GM19328 (cell line): ENCODE measurements at regions not wholly inside any gene's neighbourhood (a gene's known extent, or its start where the extent isn't known, plus 50 kb on each side); places are given as distances from the start of the nearest gene placed in this dataset.
"Not testable (repeated sequence)": the region's sequence is repeated elsewhere in the genome, so short reads cannot be mapped to it uniquely, and the experiment has no call there.

ENCODE experiments used
- ATAC-seq: cut with Tn5 transposase; IDR thresholded peaks from one replicate; pipeline ENCODE4 v1.9.1; 2021; ENCODE audit warnings: mild to moderate bottlenecking, moderate library complexity; ENCODE audit not compliant: unreplicated experiment

DNA sequence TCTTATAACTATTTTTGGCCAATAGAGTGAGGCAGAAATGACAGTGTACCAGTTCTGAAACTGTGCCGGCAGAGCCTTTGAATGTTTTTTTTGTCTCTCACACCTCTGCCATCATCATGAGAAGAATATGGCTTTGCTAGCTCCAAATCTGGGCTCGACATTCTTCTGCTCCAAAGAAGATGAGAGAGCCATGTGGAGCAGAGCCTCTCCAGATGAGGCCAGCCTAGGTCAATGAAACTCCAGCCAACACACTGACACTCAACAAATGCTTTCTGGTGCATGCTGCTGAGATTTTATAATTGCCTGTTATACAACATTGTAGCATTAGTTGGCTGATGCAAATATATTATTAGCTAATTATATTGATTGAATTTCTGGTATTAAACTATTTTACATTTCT, 154.7 kb downstream of the SLC38A4 start:
- ATAC-seq = no peak

- no peak for ATAC-seq
Observed at GRCh38 chr12:46670636-46671035, 155.2 kb downstream of the SLC38A4 start.

- no peak for ATAC-seq
Observed at GRCh38 chr12:46669720-46670119, 156.1 kb downstream of the SLC38A4 start.

DNA sequence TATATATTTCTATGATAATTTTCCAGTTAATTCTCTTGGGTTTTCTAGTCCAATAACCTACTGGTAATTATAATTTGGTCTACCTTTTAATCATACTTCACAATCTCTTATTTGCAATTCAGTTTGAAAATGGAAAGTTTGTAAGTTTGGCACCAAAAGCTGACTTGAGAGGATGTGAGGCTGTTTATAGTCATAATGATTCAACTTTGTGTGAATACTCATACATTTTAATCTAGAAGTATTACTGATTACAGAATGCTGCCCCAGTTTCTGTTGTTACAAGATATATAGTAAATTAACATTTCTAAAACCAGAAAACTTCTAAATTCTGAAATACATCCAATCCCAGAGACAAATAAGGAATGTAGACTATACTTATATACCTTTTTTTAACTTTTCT, 158.2 kb downstream of the SLC38A4 start:
- ATAC-seq = no peak

DNA sequence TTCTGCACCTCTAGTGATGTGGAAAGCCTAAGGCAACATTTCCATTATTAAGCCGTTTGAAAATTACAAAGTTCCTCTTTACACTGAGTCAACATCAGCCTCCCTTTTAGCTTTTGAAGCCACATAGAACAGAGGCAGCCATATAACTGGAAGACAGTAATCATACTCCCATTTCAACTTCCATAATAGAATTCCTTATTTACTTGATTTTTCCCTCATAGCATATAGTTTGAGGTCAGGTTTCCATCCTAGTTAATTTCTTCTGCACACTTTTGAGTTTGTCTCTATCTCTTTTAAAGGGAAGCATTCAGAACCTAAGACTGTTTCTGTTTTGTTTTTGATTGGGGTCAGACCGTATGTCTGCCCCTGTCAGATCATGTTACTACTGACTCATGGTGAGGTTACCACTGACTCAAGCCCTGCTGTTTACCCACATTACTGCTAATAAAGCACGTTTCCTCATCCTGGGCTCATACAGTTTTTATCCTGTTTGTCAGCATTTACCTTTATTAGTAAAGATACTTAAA, 161.0 kb downstream of the SLC38A4 start:
- ATAC-seq = no peak

DNA sequence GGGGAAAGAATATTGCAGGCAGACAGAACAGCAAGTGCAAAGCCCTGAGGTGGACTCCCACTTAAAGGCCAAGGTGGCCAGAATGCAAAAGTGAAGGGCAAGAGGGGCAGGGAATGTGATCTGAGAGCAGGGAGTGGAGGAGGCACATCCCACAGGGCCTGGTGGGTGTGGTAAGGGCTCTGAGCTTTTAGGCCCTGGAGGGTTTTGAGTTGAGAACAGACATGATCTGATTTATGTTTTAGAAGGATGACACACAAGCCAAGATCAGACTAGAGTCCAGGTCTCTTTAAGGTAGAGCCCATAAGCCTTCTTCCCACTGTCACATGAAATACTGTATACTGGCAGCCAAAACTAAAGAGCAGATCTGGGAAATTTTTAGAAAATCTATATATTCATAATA, 162.5 kb downstream of the SLC38A4 start:
- no peak for ATAC-seq

- peak; percentile 75 for ATAC-seq
Observed at GRCh38 chr12:46661110-46661845, 164.5 kb downstream of the SLC38A4 start.

GRCh38 chr12:46660719-46661109, 165.1 kb downstream of the SLC38A4 start:
- no peak for ATAC-seq

DNA sequence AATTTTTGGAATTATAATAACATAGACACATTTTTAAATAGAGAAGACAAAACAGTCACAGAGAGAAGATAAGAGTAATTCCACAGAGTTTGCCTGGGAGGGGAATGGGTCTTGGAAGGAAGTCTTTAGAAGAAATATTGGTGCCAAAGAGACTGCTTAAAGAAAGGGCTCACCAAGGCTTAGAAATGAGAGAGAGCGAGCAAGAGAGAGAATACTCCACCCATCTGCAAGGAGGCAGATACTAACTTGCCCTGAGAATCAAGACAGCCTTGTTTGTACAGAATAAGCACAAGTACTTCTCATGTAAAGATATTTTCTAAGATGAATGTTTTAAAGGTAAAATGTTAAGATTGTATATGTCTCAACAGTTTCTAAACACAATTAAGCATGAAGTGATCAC, 165.5 kb downstream of the SLC38A4 start:
- ATAC-seq = no peak

- ATAC-seq = no peak
Observed at GRCh38 chr12:46659824-46660223, 166.0 kb downstream of the SLC38A4 start.

GRCh38 chr12:46659032-46659650, 166.7 kb downstream of the SLC38A4 start:
- ATAC-seq = no peak

GRCh38 chr12:46657453-46658411, 168.1 kb downstream of the SLC38A4 start:
- ATAC-seq = no peak

- ATAC-seq = not testable (repeated sequence)
Observed at GRCh38 chr12:46655984-46656383, 169.8 kb downstream of the SLC38A4 start.

- no peak for ATAC-seq
Observed at GRCh38 chr12:46653311-46653710, 172.5 kb downstream of the SLC38A4 start.

- ATAC-seq = no peak
Observed at GRCh38 chr12:46652692-46653091, 173.1 kb downstream of the SLC38A4 start.

- ATAC-seq = no peak
Observed at GRCh38 chr12:46650688-46651087, 175.1 kb downstream of the SLC38A4 start.

GRCh38 chr12:46649433-46649832, 176.4 kb downstream of the SLC38A4 start:
- ATAC-seq = no peak

DNA sequence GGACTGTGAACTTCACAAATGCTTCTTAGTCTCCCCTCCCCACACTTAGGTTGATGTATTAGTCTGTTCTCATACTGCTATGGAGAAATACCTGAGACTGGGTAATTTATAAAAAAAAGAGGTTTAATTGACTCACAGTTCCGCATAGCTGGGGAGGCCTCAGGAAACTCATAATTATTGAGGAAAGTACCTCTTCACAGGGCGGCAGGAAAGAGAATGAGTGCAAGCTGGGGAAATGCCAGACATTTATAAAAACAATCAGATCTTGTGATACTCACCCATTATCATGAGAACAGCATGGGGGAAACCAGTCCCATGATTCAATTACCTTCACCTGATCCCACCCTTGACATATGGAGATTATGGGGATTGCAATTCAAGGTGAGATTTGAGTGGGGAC, 178.8 kb downstream of the SLC38A4 start:
- no peak for ATAC-seq

DNA sequence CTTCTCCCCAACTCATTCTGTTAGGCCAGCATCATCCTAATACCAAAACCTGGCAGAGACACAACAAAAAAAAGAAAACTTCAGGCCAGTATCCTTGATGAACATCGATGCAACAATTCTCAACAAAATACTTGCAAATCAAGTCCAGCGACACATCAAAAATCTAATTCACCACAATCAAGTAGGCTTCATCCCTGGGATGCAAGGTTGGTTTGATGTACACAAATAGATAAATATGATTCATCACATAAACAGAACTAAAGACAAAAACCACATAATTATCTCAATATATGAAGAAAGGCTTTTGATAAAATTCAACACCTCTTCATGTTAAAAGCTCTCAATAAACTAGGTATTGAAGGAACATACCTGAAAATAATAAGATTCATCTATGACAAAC, 184.1 kb downstream of the SLC38A4 start:
- not testable (repeated sequence) for ATAC-seq

DNA sequence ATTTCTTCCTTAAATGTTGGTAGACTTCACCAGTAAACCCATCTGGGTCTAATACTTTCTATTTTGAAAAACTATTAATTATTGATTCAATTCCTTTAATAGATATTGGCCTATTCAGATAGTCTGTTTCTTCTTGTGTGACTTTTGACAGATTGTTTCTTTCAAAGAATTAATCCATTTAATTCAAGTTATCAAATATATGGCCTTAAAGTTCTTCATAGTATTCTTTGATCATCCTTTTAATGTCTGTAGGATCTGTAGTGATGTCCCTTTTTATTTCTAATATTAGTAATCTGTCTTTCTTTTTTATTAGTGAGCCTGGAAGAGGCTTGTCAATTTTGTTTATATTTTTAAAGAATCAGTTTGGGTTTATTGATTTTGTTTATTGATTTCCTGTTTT, 190.0 kb downstream of the SLC38A4 start:
- no peak for ATAC-seq
